ENCODE measurements at regions not wholly inside any gene's neighbourhood (a gene's known extent, or its start where the extent isn't known, plus 50 kb on each side); places are given as distances from the start of the nearest gene placed in this dataset.
"Not testable (repeated sequence)": the region's sequence is repeated elsewhere in the genome, so short reads cannot be mapped to it uniquely, and the experiment has no call there.

DNA sequence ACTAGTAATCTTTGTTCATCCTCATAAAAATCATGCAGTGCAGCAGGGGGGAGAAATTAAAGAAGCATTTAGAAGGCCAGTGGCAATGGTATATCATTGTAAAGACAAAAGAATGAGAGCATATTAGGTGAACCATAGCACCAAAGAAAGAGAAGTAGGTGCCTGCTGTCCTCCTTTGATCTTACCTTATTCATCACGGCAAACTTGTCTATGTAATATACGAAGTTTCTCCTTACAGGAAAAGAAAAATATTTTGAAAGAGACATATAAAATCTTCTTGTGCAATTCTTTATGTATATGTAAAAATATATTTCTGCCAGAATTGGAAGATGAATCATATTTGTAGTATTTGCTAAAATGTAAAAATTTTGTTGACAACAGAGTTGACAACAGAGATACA is 411.3 kb upstream of the ARRDC3 start:
- H3K9me3 Mint-ChIP-seq (ENCODE audit: unreplicated experiment) = no peaks in the 10 kb centered on the region
- no peak for DNase-seq

GRCh38 chr5:91787718-91788117 is 404.6 kb upstream of the ARRDC3 start:
- no peak for DNase-seq
- no peaks in the 10 kb centered on the region for H3K36me3 Mint-ChIP-seq (ENCODE audit: unreplicated experiment)
- no peaks in the 10 kb centered on the region for H3K4me1 Mint-ChIP-seq (ENCODE audit: low read depth, unreplicated experiment)
- no peak for TF ChIP-seq CTCF (IDR thresholded peaks at IDR 0.05; ENCODE audit: partially characterized antibody, unreplicated experiment)
- H3K4me3 Mint-ChIP-seq (ENCODE audit: unreplicated experiment) = no peak overlapping the region
- H3K27me3 Mint-ChIP-seq (ENCODE audit: unreplicated experiment) = no peaks in the 10 kb centered on the region
- no peak overlapping the region for H3K27ac Mint-ChIP-seq (ENCODE audit: unreplicated experiment)
- H3K9me3 Mint-ChIP-seq (ENCODE audit: unreplicated experiment) = no peaks in the 10 kb centered on the region

More for the DNA sequence above, 411.3 kb upstream of the ARRDC3 start:
- no peaks in the 10 kb centered on the region for H3K27me3 Mint-ChIP-seq (ENCODE audit: unreplicated experiment)
- no peak for TF ChIP-seq CTCF (IDR thresholded peaks at IDR 0.05; ENCODE audit: partially characterized antibody, unreplicated experiment)
- no peaks in the 10 kb centered on the region for H3K4me1 Mint-ChIP-seq (ENCODE audit: low read depth, unreplicated experiment)
- H3K4me3 Mint-ChIP-seq (ENCODE audit: unreplicated experiment) = no peak overlapping the region
- no peak overlapping the region for H3K27ac Mint-ChIP-seq (ENCODE audit: unreplicated experiment)
- no peaks in the 10 kb centered on the region for H3K36me3 Mint-ChIP-seq (ENCODE audit: unreplicated experiment)

- Mint-ChIP-seq H3K27ac (ENCODE audit: unreplicated experiment) (no peak overlapping the region), H3K27me3 (ENCODE audit: unreplicated experiment) (no peaks in the 10 kb centered on the region), H3K4me1 (ENCODE audit: low read depth, unreplicated experiment) (peaks cover 2% of the 10 kb centered on the region), H3K9me3 (ENCODE audit: unreplicated experiment) (no peaks in the 10 kb centered on the region), H3K4me3 (ENCODE audit: unreplicated experiment) (no peak overlapping the region), H3K36me3 (ENCODE audit: unreplicated experiment) (no peaks in the 10 kb centered on the region)
- TF ChIP-seq CTCF (IDR thresholded peaks at IDR 0.05; ENCODE audit: partially characterized antibody, unreplicated experiment) = no peak
- no peak for DNase-seq
Measured at GRCh38 chr5:91777671-91778070, 394.6 kb upstream of the ARRDC3 start.

DNA sequence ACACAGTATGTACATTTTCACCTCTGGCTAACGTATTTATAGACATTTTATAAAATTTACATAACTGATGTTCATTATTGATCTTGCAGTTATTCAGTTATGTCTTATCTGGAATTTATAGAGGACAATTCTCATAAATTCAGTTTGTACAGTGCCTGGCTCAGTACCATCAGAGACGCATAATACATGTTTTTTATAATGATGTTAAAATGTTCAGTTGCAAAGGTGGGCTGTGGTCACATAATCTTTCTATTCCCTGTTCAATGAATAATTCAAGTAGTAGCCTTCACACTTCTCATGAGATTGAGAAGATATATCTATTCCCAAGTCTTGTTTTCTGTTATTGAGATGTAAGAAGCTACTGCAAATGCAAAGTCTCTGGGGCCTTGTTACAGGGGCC is 393.1 kb upstream of the ARRDC3 start:
- H3K4me1 Mint-ChIP-seq (ENCODE audit: low read depth, unreplicated experiment) = peaks cover 2% of the 10 kb centered on the region

DNA sequence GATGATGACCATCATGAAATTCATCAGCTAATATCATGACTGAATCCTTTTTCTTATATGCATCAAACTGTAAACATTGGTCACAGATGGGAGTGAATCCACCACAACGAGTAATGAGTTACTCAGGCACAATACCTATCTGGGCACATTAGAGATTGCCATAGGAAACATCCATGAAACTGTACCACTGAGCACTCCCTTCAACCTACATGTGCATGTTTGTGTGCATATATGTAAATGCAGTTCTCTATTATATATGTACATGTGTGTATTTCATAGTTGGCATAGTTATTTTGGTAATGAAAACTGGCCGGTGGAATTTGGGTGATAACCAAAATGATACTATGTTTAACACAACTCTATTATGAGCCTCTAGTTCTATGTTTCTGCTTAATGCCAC is 387.3 kb upstream of the ARRDC3 start:
- Mint-ChIP-seq H3K4me3 (ENCODE audit: unreplicated experiment) (no peak overlapping the region), H3K27me3 (ENCODE audit: unreplicated experiment) (no peaks in the 10 kb centered on the region), H3K36me3 (ENCODE audit: unreplicated experiment) (no peaks in the 10 kb centered on the region), H3K4me1 (ENCODE audit: low read depth, unreplicated experiment) (no peaks in the 10 kb centered on the region), H3K9me3 (ENCODE audit: unreplicated experiment) (no peaks in the 10 kb centered on the region), H3K27ac (ENCODE audit: unreplicated experiment) (no peak overlapping the region)
- no peak for TF ChIP-seq CTCF (IDR thresholded peaks at IDR 0.05; ENCODE audit: partially characterized antibody, unreplicated experiment)
- no peak for DNase-seq

More for the DNA sequence above, 393.1 kb upstream of the ARRDC3 start:
- no peak for TF ChIP-seq CTCF (IDR thresholded peaks at IDR 0.05; ENCODE audit: partially characterized antibody, unreplicated experiment)
- no peak overlapping the region for H3K4me3 Mint-ChIP-seq (ENCODE audit: unreplicated experiment)
- H3K27ac Mint-ChIP-seq (ENCODE audit: unreplicated experiment) = no peak overlapping the region
- no peaks in the 10 kb centered on the region for H3K9me3 Mint-ChIP-seq (ENCODE audit: unreplicated experiment)
- H3K36me3 Mint-ChIP-seq (ENCODE audit: unreplicated experiment) = no peaks in the 10 kb centered on the region
- no peak for DNase-seq
- no peaks in the 10 kb centered on the region for H3K27me3 Mint-ChIP-seq (ENCODE audit: unreplicated experiment)

DNA sequence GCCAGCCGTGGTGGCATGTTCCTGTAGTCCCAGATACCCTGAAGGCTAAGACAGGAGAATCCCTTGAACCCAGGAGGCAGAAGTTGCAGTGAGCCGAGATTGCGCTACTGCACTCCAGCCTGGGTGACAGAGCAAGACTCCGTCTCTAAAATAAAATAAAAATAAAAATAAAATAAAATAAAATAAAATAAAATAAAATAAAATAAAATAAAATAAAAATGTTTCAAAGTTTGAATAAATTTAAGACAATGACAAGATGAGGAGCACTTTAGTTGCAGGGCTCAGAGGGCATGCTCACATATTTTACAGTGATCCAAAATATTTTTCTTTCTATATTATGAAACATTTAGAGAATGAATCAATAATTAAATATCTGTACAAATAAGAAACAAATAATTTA is 374.3 kb upstream of the ARRDC3 start:
- H3K4me3 Mint-ChIP-seq (ENCODE audit: unreplicated experiment); H3K4me1 Mint-ChIP-seq (ENCODE audit: low read depth, unreplicated experiment); DNase-seq; H3K27ac Mint-ChIP-seq (ENCODE audit: unreplicated experiment); H3K9me3 Mint-ChIP-seq (ENCODE audit: unreplicated experiment); H3K36me3 Mint-ChIP-seq (ENCODE audit: unreplicated experiment); H3K27me3 Mint-ChIP-seq (ENCODE audit: unreplicated experiment): not testable (repeated sequence)

Measured in glutamatergic neuron (in vitro differentiated cells).